ENCODE measurements at regions not wholly inside any gene's neighbourhood (a gene's known extent, or its start where the extent isn't known, plus 50 kb on each side); places are given as distances from the start of the nearest gene placed in this dataset.

DNA sequence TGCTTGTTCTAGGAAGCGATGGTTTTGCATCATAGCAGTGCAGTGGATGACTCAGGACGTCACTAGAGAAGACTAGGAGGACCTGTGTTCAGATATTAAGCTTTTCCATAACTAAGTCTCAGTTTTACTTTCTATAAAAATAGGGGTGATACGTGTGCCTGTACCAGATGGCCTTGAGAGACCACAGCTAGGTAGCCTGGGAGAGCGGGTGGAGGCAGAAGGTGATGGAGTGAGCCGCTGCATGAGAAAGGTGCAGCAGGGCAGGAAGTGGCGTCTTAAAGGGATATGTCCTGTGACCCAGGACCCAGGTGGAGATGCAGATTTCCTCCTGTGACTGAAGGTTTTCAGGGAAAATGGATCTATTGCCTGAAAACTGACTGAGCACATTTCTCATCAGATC, 304.9 kb downstream of the CDC14C start:
- no peak for DNase-seq (ENCODE audit: low read depth)
- no peak overlapping the region for H3K4me3 ChIP-seq (ENCODE audit: control insufficient read depth, low read depth, low read length)
- TF ChIP-seq, protein P1, sequence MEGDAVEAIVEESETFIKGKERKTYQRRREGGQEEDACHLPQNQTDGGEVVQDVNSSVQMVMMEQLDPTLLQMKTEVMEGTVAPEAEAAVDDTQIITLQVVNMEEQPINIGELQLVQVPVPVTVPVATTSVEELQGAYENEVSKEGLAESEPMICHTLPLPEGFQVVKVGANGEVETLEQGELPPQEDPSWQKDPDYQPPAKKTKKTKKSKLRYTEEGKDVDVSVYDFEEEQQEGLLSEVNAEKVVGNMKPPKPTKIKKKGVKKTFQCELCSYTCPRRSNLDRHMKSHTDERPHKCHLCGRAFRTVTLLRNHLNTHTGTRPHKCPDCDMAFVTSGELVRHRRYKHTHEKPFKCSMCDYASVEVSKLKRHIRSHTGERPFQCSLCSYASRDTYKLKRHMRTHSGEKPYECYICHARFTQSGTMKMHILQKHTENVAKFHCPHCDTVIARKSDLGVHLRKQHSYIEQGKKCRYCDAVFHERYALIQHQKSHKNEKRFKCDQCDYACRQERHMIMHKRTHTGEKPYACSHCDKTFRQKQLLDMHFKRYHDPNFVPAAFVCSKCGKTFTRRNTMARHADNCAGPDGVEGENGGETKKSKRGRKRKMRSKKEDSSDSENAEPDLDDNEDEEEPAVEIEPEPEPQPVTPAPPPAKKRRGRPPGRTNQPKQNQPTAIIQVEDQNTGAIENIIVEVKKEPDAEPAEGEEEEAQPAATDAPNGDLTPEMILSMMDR (conservative IDR thresholded peaks at IDR 0.05; ENCODE audit: control insufficient read depth, insufficient read depth, low read depth, low read length): no peak

DNA sequence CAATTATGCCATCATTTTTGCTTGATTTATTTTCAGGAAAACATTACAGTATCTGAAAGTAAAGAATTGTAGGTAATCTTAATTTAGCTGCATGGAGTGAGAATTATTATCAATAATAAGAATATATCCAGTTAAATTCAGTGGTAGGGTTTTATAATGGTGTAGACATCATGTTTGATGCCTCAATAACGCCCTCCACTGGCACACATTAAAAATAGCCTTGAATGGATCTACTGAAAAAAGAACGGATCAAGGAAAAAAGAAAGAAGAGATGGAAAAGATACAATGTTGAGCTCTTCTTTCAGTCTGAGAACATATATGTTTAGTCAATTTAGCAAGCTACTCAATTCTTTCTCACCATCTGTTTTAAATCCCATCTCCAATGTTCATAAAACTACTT, 319.2 kb downstream of the CDC14C start:
- DNase-seq (ENCODE audit: low read depth): no peak
- TF ChIP-seq, protein P1 (conservative IDR thresholded peaks at IDR 0.05; ENCODE audit: control insufficient read depth, insufficient read depth, low read depth, low read length): no peak
- no peak overlapping the region for H3K4me3 ChIP-seq (ENCODE audit: control insufficient read depth, low read depth, low read length)

DNA sequence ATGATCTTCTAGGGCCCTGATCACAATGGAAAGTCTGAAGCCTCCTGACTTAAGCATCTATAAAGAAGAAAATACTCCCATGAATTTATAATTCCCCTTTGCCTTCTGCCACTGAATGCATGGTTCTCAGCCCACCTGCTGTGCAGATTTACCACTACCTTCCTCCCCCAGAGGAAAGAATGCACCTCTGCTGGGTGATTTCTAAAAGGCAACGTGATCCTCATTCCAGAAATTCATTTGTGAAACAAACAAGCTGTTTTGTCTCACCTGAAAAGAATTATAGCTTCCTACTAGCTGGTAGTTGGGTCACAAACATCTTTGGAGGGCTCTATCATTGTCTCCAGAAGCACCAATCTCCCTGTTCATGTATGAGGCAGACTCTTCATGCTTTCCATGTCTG, 320.2 kb downstream of the CDC14C start:
- H3K4me3 ChIP-seq (ENCODE audit: control insufficient read depth, low read depth, low read length): no peak overlapping the region
- DNase-seq (ENCODE audit: low read depth): no peak
- TF ChIP-seq, protein P1 (conservative IDR thresholded peaks at IDR 0.05; ENCODE audit: control insufficient read depth, insufficient read depth, low read depth, low read length): no peak

DNA sequence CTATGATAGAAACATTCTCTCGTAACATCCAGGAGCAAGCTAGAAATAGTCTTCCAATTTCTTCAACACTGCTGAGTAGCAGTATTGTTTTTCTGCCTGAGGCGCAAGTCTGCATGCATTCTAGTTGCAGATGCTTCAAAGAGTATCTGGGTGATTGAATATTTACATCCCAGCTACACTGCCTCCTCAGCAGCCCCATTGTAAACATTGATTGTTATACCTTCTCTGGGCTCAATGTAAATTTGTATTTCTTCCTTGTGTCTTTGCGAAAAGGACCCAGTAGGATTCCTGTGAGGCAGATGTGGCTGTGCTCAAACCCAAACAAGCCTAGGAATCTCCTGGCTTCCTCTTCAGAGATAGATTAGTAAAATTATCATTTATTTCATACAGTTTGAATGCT, 320.7 kb downstream of the CDC14C start:
- H3K4me3 ChIP-seq (ENCODE audit: control insufficient read depth, low read depth, low read length): no peak overlapping the region
- TF ChIP-seq, protein P1 (conservative IDR thresholded peaks at IDR 0.05; ENCODE audit: control insufficient read depth, insufficient read depth, low read depth, low read length): no peak
- no peak for DNase-seq (ENCODE audit: low read depth)

DNA sequence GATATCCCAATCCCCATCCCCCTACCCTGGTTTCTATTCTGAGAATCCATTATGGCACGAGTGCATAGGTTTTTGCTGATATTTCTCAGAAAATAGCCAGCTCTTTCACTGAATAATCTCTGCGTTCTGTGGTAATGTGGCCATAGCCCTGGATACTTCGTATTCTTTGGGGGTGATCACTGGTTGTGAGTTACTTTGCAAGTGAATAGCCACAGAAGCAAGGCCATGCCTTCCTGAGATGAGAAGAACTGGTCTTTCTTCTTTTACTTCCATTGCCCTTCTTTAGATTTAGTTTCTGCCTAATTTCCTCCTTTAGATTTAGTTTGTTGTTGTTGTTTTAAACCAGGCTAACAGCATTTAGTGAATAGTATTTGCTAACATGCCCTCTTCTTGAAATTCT, 323.4 kb downstream of the CDC14C start:
- no peak for DNase-seq (ENCODE audit: low read depth)
- TF ChIP-seq, protein P1 (conservative IDR thresholded peaks at IDR 0.05; ENCODE audit: control insufficient read depth, insufficient read depth, low read depth, low read length): no peak

DNA sequence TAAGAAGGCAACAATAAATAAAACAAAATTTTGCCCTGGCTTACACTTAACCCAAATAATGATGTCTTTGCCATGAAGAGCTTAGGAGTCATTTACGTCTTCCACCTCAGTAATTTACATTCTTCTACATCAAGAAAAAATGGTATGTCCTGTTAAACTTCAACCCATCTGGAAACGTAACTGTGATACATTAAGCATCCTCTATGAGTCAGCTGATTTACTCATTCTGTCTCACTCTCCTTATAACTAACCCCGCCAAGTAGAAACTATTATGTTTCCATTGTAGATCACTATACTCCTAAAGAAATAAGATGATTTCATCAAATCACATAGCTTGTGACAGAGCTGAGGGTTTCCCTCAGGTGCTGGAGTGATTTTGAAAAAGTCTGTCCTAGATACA, 330.7 kb downstream of the CDC14C start:
- DNase-seq (ENCODE audit: low read depth): peak; percentile 47
- TF ChIP-seq, protein P1 (conservative IDR thresholded peaks at IDR 0.05; ENCODE audit: control insufficient read depth, insufficient read depth, low read depth, low read length): no peak
- no peak overlapping the region for H3K4me3 ChIP-seq (ENCODE audit: control insufficient read depth, low read depth, low read length)

More for the DNA sequence above, 323.4 kb downstream of the CDC14C start:
- H3K4me3 ChIP-seq (ENCODE audit: control insufficient read depth, low read depth, low read length): no peak overlapping the region

DNA sequence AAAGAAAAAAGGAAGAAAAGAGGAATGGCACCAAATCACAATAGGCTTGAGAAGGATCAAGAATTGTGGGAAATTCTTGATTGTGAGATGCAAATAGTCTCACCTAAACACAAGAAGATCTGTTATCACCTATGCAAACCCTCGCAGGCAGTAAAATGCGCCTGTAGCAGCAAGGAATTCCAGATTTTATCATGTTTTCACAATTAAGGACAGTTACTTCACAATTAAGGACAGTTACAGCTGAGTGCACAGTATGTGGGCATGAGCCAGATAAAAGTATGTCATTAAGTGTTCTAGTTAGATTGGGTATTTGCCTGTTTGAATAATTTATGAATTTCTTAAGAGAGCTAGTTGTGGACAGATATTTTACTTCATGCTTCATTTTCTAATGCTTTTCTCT, 336.2 kb downstream of the CDC14C start:
- H3K4me3 ChIP-seq (ENCODE audit: control insufficient read depth, low read depth, low read length): no peak overlapping the region
- DNase-seq (ENCODE audit: low read depth): no peak
- TF ChIP-seq, protein P1 (conservative IDR thresholded peaks at IDR 0.05; ENCODE audit: control insufficient read depth, insufficient read depth, low read depth, low read length): no peak

Data from fibroblast of mammary gland (primary cell).